GM18505 (cell line): ENCODE measurements at regions not wholly inside any gene's neighbourhood (a gene's known extent, or its start where the extent isn't known, plus 50 kb on each side); places are given as distances from the start of the nearest gene placed in this dataset.

Experiments used
- ATAC-seq: cut with Tn5 transposase; IDR thresholded peaks from one replicate; pipeline ENCODE4 v1.9.1; 2021; ENCODE audit not compliant: unreplicated experiment
- POLR2A ChIP-seq: IDR thresholded peaks from 4 replicates; pipeline ENCODE4 v1.6.1; 2011; ENCODE audit warnings: borderline replicate concordance; ENCODE audit not compliant: insufficient read depth, insufficient read length; ENCODE audit errors: extremely low read depth

DNA sequence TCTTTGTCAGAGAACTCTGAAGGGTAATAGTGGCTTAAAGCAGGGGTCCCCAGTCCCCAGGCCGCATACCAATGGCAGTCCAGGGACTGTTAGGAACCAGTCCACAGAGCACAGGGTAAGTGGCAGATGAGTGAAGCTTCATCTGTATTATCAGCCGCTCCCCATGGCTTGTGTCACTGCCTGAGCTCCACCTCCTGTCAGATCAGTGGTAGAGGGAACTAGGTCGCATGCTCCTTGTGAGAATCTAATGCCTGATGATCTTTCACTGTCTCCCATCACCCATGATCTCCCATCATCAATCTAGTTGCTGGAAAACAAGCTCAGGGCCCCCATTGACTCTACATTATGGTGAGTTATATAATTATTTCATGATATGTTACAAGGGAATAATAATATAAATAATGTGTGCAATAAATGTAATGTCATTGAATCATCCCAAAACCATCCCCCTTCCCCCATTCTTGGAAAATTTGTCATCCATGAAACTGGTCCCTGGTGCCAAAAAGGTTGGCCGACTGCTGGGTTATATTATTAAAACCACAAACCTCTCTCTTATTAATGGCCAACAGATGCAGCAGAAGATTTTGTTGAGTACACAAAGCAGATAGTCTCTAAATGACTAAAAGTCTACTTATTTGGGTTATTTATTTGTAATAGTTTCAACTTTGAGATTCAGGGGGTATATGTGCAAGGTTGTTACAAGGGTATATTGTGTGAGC, 782.7 kb downstream of the CDH11 start:
- TF ChIP-seq POLR2A, result no peak
- no peak for ATAC-seq

GRCh38 chr16:64321881-64322280, 800.0 kb downstream of the CDH11 start:
- no peak for TF ChIP-seq POLR2A
- no peak for ATAC-seq

DNA sequence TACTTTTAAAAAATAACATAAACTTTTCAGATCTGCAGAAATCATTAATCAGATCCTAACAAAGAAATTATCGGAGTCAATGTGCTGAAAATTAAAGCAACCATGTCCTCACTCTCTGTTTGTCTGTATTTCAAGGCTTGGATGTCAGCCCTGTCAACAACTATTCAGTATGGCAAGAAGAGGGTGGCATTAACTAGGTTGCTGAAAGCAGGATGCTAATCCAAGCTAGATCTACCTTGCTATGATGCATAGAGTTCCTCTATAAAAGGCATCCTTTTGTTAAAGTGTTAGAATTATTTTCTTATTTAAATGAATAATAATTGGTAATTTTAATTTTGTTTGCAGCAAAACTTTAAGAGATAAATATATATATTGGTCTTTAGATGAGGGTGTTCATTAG, 800.8 kb downstream of the CDH11 start:
- no peak for TF ChIP-seq POLR2A
- ATAC-seq, result no peak

- TF ChIP-seq POLR2A, result no peak
- no peak for ATAC-seq
Measured at GRCh38 chr16:64317601-64318000, 804.3 kb downstream of the CDH11 start.

- TF ChIP-seq POLR2A, result no peak
- ATAC-seq, result no peak
Measured at GRCh38 chr16:64313726-64314125, 808.1 kb downstream of the CDH11 start.

DNA sequence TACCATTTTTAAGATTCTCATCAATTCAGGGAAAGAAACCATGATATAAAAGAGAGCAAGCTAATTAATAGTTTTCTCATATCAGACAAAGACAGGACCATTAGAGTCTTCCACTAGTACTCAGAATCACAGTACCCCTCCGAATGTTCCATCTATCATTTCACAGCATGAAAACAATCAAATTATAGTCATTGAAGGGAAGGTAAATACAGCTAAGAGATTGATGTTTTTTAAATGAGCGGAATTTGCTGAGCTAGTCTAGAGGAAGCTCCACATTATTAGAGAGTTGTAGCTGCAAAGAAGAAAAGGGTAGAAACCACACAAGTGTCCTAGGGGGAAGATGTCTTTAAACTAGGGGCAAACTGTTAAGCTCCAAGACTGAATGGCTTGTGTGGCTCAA, 808.9 kb downstream of the CDH11 start:
- no peak for ATAC-seq
- no peak for TF ChIP-seq POLR2A

- no peak for ATAC-seq
- no peak for TF ChIP-seq POLR2A
Measured at GRCh38 chr16:64312292-64312691, 809.6 kb downstream of the CDH11 start.

- TF ChIP-seq POLR2A, result no peak
- no peak for ATAC-seq
Measured at GRCh38 chr16:64311241-64311640, 810.6 kb downstream of the CDH11 start.

DNA sequence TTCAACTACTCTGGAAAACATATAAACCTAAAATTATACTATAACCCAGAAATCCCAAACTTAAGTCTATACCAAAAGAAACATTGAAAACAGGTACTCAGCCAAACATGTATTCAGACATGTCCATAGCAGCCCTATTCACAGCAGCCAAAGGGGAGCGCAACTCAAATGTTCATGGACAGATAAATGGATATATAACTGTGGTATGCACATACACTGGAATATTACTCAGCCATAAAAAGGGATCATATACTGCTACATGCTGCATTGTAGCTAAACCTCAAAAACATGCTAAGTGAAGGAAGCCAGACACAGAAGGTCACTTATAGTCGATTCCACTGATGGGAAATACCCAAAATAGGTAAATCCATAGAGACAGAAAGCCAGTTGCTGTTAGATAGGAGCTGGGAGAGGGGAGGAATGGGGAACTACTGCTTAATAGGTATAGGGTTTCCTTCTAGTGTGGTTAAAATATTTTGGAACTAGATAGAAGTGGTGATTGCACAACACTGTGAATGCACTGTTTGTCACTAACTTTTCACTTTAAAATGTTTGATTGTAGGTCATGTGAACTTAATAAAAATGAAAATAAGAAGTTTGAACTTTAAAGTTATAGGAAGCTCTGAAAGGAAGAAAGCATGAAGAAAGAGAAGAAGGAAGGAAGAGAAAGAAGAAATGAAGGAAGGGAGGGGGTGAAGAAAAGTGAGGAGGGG, 812.3 kb downstream of the CDH11 start:
- no peak for ATAC-seq
- no peak for TF ChIP-seq POLR2A

- TF ChIP-seq POLR2A, result no peak
- ATAC-seq, result no peak
Measured at GRCh38 chr16:64308721-64309120, 813.1 kb downstream of the CDH11 start.

DNA sequence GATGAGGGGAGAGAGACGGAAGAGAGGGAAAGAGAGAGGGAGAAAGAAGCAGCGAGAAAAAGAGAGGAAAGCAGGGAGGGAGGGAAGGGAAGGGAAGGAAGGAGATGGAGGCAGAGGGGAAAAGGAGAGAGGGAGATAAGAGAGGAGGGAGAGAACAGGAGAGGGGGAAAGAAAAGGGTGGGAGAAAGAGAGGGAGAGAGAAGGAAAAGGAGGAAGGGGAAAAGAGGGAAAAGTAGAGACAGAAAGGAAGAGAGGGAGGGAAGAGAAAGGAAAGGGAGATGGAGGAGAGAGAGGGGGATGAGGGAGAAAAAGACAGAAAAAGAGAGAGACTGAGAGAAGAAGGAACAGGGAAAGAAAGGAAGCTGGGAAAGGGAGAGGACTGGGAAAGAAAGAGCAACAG, 814.4 kb downstream of the CDH11 start:
- no peak for ATAC-seq
- TF ChIP-seq POLR2A, result no peak

- TF ChIP-seq POLR2A, result no peak
- no peak for ATAC-seq
Measured at GRCh38 chr16:64305663-64306062, 816.2 kb downstream of the CDH11 start.

DNA sequence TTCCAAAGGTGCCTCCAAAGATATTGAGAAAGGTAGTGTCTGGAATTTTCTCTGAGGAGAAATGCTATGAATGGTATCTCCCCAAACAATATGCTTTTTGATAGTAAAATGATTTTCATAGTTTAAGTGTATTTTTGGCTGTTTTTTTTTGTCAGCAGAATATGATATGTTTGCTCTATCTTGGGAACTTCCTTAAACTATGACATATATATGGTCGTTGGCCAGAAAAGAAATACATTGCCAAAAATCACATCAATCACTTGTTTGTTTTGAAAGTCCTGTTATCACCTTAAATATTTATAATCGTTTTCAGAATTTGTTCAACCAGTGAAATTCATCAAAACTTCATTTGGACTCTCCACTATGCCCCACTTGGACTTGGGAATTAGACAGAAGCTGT, 816.9 kb downstream of the CDH11 start:
- ATAC-seq, result no peak
- TF ChIP-seq POLR2A, result no peak

- TF ChIP-seq POLR2A, result no peak
- no peak for ATAC-seq
Measured at GRCh38 chr16:64304396-64304795, 817.5 kb downstream of the CDH11 start.
